DMS53 treated with DMSO at 0.1 percent for 48 hours (cell line): ENCODE measurements at regions not wholly inside any gene's neighbourhood (a gene's known extent, or its start where the extent isn't known, plus 50 kb on each side); places are given as distances from the start of the nearest gene placed in this dataset.
"Not testable (repeated sequence)": the region's sequence is repeated elsewhere in the genome, so short reads cannot be mapped to it uniquely, and the experiment has no call there.

Experiments
- DNase-seq: peaks from one replicate; lab custom pipeline; 2025; ENCODE audit not compliant: unreplicated experiment; lab: John Stamatoyannopoulos, UW

DNA sequence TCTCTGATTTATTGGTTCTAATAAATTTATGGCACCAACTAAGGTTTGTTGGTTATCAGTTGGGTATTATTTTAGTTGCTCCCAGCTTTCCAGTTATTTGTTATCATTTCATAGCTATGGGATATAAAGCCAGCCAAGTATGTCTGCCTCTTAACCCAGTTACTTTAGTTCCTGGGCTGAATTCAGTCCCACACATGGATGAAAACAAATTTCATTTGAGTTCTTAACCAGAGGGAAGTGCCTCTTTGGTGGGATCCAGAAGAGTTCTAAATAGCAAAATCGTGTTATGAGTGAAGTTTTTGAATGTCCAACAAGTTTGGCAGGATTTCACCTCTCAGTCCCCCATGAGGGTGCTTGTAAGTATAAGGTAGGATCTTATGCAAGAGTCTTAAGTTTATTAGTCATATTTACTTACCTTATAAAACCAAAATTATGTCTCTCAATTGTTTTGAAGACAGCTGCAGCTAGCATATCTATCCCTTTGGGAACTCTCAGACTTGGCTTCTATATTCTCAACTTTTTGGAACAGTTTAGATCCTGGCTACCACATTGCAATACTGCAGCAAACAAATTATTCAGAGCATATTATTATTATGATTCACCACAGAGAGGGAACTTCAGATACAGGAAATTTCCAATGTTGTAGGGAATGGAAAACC is 683.6 kb downstream of the BCKDHB start:
- no peak for DNase-seq

DNA sequence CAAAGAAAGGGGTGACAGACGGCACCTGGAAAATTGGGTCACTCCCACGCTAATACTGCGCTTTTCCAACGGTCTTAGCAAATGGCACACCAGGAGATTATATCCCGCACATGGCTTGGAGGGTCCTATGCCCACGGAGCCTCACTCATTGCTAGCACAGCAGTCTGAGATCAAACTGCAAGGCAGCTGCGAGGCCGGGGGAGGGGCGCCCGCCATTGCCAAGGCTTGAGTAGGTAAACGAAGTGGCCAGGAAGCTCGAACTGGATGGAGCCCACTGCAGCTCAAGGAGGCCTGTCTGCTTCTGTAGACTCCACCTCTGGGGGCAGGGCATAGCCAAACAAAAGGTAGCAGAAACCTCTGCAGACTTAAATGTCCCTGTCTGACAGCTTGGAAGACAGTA is 676.8 kb downstream of the BCKDHB start:
- DNase-seq = not testable (repeated sequence)

DNA sequence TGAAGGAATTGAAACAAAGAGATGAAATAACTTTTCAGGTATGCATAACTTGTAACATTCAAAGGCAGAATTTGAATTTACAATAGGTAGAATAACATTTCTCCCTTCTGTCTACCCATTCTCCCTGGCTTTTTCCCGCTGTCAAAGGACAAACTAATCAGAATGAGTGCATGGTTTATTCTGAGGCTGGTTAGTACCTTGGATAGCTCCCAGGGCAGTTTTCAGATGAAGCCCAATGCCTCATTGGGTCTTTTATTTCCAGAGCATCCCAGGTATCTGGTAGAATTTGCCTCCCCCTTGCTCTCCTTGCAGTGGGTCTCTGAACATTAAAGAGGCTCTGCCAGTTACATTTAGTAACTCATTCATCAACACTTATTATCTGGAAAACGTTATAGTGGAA is 665.5 kb downstream of the BCKDHB start:
- no peak for DNase-seq

DNA sequence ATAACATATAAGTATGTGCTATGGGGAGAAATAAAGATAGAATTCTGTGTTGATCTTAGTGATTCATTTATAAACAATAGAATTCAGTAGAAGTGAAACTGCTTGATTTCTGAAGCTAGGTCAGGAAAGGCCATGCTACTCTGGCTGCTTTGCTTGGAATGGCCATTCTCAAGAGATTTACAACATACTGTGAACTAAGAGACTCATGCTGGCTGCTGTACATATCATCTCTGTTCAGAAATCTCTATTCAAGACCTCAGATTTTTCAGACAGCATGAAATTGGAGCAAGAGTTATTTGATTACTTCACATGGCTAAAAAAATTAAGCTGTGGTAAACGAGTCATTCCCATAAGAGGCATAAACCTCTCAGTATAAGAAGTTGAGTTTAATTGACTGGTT is 662.6 kb downstream of the BCKDHB start:
- DNase-seq = no peak

DNA sequence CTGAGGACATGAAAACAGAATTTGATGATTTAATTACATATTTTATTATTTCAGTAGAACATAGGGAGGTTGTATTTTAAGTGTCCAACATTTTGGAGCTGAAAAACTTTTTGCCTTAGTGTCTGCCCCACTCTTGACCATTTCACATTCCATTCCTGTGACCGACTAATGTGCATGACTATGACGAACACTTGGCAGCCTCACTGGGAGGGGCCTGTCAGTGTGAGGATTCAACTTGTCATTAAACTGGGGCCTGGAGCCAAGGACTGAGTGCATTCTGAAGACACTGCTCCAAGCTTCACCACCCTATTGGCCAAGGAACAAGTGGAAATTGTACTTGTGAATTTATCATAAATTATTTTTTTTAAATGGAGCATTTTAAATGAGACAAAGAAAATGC is 661.3 kb downstream of the BCKDHB start:
- DNase-seq = no peak

DNA sequence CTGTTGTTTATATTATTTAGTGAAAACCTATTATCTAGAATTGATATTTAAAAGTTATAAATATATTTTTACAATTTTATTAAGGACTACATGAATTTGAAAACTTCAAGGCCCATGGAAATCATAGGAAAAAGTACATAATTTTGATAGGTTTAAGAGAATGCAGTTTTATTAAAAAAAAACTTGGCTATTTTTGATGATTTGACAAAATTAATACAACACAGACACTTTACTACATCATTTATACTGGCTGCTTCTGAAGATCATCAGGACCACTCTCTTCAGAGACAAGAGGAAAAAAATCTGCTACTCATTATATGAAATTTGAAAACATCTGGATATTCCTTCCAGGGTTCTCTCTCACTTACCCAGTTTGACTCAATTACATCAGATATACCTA is 637.7 kb downstream of the BCKDHB start:
- no peak for DNase-seq

DNA sequence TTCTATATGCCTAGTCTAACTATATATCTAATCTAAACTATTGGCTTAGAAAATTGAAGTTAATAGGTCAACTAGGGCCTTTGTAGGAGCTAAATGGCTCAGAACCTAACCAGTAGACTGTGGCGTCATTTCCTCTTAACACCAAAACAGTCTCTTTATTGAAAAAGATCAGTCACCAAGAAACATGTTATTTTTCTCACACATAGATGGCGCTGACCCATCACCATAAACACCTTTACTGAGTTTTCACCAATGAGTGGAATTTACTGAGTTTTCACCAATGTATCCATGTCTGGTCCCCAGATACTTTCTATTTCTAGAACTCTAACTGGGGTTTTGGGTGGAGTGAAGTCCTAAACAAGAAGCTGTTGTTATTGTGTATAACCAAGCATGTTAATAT is 636.0 kb downstream of the BCKDHB start:
- DNase-seq = peak; percentile 50

DNA sequence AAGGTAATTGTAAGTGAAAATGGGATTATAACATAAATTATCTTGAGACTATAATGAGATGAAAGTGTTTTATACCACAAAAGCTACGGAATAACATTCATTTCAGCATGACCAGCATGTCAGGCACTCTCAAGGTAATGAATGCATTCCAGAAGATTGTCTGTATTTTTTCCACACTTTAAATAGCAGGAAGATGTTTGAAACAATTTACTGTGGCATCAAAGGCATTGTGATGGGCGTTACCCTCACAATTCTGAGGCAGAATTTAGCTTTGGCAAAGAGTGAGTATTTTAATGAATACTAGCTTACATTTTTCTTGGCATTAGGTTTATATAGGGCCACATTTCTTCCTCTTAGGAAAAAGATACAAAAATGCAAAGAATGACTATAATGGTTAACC is 627.2 kb downstream of the BCKDHB start:
- no peak for DNase-seq

DNA sequence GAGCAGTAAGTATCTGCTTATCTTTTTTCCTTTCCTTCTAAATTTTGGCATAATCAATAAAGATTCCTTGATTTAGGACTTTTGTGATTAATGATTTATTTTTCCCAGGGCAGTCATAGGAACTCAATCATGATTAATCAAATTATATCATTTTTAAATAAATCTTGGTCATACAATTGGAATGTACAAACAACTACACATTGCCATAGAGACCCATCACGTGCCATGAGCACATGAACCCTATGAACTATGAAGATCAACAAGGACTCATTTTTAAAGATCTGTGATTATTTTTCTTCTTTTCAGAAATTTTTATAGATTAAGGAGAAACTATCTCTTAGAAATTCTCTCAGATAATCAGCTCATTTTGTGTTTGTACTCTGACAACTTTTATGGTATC is 622.4 kb downstream of the BCKDHB start:
- DNase-seq = no peak

DNA sequence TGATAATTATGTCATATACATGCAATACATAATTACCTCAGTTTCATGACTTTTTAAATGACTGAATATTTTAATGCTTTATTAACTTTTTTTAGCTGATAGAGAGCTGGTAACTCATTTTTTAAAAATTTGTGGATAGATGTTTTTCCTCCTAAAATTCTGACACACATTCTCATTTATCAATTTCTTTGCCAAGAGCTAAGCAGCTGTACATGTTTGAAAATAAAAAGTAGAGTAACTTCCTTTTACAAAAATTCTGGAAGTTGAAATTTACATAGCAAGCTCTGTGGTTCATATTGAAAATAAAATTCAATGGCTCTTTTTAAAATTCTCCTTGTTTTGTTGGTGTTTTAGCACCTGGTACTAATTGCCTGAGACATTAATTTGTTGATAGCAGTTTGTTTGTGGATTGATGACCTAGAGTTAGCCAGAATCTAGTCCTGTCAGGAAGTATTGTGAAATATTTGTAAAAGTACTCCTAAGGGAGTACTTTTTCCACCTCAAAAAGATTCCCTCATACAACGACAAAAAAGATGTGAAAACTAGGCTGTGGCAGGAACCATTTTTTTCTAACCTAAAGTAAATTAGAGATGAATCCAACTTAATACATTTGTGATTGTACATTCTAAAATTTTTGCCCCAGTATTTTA is 621.8 kb downstream of the BCKDHB start:
- DNase-seq = no peak

DNA sequence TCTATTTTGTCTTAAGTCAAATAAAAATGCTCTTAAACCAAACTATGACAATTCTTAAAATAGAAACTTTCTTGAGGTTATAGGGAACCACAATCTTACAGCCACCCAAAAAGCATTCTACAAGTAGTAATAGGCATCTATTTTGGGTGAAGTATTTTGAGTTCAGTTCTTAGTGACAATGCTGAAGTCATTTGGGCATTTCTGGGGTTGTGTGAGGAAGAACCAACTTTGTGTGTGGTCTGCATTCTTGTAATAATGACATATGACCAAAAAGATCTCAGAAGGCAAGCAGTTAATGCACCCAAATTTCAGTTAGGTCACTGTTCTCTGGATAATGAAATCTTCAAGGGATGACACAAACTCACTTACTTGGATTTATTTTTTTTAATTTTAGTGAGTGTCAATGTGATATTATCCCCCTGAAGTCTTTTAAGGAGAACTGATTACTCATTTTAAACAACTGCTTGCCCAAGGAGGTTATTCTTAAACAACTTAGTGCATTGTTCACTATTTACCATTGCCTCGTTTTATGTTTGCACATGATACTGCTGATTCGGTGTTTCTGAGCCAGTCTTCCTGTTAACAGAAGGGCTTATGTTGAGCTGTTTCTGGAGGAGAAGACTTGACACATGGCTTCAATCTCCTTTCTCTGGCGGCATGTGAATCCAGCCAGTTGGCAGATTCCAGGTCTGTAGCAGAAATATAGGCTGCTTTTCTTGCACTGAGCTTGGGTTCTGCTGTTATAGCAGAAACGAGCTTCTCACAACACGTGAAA is 618.9 kb downstream of the BCKDHB start:
- no peak for DNase-seq

DNA sequence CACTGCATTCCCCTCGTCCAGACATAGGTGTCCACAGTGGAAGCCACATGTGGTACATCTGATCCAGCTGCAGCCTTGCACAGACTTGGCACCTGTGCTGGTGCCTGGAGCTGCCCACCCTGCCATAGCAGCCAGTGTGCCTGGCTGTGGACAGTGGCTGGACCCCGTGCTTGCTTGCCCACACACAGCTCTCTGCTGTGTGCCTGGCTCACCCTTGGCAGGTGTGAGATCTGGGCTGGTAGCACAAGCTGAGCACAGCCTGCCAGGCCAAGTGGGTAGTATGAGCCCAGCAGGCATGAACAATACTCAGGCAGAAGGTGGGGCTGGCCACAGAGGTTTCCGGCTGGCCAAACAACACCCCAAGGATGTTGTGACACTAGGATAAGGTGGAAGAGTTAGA is 614.4 kb downstream of the BCKDHB start:
- DNase-seq = no peak

DNA sequence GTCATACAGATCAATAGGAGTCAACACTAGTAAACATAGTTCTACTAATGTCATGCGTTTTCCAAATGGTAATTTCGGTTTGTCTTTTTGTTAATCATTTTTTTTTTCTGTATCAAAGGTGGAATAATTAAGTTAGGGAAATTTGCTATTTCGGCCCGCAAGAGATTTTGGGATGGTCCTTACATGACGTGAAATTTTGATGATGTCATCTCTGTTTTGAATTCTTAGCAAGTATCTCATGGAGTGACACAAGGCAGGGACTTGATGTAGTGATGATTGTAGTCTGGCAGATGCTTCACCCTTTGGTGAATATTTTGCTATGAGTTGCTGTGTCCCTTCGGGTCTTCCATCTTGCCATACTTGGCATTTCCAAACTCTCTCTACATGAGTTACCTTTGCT is 608.0 kb downstream of the BCKDHB start:
- DNase-seq = no peak

DNA sequence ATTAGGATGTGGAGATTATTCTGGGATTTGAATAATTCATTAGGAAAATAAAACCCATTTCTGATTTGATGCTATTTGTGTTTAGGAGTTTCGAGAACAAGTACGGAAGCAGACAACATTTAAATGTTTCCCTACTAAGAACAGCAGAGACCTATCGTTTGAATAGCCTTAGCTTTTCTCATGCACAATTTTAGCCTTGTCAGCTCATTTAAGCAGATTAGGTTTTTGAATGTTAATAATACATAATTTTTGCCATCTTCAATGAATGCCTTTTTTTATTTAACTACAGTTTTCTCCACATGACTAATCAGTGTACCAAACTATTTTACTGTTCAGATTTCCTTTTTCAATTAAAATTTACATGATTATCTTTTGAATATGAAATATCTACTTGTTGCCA is 592.0 kb downstream of the BCKDHB start:
- DNase-seq = no peak

DNA sequence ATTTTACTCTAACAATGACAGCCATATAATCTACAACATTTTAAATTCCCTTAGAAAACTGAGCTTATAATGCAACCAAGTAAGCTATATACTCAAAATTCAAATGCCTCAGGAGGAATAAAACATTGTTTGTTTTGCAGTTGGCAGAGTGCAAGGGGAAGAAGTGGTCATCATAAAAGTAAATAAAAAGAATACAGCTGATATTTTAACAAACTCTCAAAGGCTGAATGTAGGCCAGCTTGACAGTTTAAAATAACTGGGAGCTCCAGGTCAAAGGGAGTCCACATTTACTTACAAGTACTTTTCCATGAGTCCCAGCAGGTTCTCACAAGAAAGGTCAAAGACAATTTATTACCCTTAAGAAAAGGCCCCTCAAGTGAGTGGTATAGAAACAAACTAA is 589.8 kb downstream of the BCKDHB start:
- no peak for DNase-seq

DNA sequence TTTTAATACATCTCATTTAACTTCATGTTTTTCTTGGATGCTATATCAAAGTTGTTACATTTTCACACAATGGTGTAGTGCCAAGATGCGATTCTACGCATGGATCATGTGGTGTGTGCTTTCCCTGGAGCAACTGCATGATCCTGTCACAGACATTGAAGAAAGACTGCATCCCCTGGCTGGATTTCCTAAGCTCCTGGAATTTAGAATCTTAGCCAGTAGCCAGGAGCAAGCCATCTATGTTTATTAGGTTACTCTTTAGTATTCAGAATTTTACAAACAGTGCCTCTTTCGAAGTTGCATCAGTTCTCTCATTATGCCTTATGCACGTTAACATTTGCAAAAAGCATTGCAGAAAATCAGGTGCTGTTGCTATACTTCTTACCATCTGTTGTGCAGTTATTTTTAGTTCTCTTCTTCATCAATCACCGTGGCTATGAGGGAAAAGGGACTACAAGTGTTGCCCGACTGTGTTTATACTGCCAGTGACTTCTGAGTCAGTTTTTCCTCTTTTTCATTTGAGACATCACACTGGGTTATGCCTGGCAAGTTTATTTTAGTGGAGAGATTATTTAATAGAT is 584.2 kb downstream of the BCKDHB start:
- no peak for DNase-seq

DNA sequence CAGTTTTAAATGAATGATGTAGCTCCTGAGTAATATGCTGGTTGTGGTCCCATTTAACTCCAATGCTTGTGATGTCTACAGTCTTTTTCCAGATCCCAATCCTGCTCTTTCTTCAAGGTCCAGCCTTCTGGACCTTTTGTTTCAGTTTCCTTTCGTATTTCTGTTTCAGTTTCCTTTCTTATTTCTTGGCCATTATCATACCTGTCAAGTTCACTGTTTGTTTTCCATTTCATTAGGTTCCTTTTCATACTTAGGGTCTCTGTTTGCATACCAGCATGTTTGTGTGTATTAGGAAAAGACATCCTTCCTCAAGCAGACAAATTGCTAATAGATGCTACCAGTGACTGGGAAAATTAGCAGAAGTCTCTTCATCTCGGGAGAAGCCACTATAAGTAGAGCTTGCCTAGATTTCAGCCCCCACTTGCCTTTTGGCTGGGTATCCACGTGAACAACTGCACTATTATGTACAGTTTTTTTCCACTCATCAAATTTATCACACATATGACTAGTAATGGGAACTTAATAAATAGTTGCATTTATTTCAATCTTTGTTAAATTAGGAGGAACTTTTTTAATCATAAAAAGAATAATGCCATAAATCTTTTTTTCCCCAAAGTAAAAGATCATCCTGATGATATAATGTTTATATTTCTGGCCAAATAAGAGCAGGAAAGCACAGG is 583.4 kb downstream of the BCKDHB start:
- no peak for DNase-seq

DNA sequence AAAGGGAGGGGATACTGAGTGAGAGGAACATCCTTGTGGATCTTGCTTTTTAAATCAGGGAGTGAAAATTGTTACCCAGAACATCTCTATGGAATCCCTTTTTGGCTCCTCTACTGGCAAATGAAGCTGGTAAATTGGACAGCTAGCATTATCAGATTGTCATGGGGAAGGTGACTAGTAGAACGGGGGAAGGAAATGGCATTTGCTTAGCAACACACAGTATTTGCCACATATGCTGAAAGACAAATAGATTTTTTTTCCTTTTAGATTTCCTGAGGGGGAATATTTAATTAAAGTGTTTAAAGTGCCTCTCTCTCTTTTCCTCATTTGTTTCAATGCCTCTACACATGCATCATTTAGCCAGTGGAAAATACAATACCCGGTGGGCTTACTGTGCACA is 573.5 kb downstream of the BCKDHB start:
- no peak for DNase-seq

DNA sequence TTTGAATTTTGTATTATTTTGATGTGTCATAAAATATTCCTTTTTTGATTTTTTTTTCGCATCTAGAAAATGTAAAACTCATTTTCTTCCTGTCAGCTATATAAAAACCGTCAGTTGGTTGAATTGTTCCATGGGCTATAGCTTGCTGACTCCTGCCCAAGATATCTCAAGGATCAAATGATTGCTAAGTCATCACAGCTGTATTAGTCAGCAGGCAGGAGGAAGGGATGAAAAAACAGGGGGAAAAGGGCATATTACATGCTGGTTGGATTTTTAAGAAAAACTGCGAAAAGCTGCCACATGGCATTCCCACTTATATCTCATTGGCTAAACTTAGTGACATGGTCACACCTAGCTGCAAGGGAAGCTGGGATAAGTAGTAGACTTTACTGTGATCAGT is 569.9 kb downstream of the BCKDHB start:
- no peak for DNase-seq

DNA sequence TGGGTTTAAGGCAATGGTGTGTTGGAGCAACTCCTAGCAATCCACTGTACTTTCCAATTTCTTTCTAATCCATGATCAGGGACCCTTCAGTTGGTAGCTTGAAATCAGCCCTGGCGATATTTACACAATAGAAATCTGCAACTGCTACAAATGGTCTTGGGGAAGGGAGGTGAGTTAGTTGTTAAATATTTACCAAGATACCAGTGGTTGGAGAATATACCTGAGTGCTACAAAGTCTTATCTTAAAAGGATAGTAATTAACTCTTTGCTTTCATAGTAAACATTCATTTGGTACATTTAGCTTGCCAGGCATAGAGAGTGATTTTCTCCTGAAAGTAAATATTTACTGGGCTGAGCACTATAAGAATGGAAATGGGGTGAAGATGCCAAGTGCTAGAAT is 568.2 kb downstream of the BCKDHB start:
- no peak for DNase-seq

DNA sequence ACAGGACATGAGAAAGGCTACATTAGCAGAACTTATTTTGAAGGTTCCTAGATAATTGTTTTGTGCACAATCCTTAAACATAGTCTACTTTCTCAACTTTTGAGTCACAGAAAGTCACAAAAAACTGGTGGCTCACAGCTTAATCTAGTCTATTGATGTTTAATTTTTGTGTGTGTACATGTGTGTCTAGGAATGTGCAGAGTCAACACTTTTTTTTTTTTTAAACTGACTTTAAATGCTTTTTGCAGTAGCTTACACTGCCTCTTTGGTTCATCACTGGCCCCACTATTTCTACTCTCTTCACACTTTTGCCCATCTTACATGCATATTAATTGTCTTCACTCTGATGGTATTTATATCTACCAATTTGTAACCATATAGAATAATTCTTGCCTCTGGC is 566.9 kb downstream of the BCKDHB start:
- DNase-seq = no peak
